ENCODE measurements at regions not wholly inside any gene's neighbourhood (a gene's known extent, or its start where the extent isn't known, plus 50 kb on each side); places are given as distances from the start of the nearest gene placed in this dataset.

DNA sequence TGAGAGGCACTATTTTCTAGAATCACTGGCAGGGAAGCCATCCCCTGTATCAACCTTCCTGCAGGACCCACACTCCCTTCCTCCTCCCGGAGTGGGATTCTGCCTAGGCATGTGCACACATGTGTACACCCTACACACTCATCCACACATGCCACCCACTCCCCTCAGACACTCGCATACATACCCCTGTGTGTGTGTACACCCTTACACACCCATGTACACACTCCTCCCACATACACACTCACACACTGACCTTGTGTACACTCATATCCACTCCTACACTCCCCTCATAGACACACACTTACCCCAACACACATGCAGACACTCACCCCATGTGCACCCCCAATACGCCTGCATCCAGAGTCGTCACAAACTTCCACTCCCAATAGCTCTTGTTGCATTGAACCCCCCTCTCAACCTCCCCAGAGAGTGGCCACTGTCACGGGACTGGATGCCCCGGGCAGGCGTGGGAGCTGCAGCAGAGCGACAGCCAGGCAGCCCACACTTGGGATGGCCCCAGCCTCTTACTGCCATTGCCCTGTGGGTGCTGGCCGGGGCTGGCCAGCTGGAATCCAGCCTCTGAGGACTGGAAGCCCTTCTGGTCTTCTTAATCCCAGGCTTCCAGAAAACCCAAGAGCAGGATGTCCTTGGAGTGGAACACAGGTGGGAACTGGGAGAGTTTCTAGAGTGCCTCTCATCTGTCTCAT lies 251.0 kb downstream of the LOXHD1 start:
- H3K27ac Mint-ChIP-seq: no peak overlapping the region
- H3K9me3 ChIP-seq (ENCODE audit: control insufficient read depth in 1 of 2, insufficient read depth in 1 of 2, low read length in 2 of 2): peaks cover 0 to 4% of the 10 kb centered on the region in 2 experiments
- no peak for TF ChIP-seq CTCF (IDR thresholded peaks at IDR 0.05)
- no peaks in the 10 kb centered on the region for H3K4me1 Mint-ChIP-seq (ENCODE audit: low read depth)
- H3K36me3 ChIP-seq (ENCODE audit: insufficient read depth, low read length): no peaks in the 10 kb centered on the region
- intact Hi-C loops (cut with DNase I, micrococcal nuclease): no loop called here
- DNase-seq (no peak), ATAC-seq (ENCODE audit: poor library complexity) (no peak)
- H3K9me3 Mint-ChIP-seq: no peaks in the 10 kb centered on the region
- POLR2A ChIA-PET: no interaction called here
- no peaks in the 10 kb centered on the region for H3K4me1 ChIP-seq (ENCODE audit: insufficient read depth, low read length)
- H3K4me3 Mint-ChIP-seq: no peak overlapping the region
- no peaks in the 10 kb centered on the region for H3K36me3 Mint-ChIP-seq (ENCODE audit: low read depth)
- no peak overlapping the region for H3K27ac ChIP-seq (ENCODE audit: low read depth in 1 of 2, low read length in 2 of 2)
- CTCF ChIA-PET: no interaction called here
- H3K27me3 Mint-ChIP-seq: no peaks in the 10 kb centered on the region
- H3K4me3 ChIP-seq (ENCODE audit: low read length): no peak overlapping the region
- H3K27me3 ChIP-seq (ENCODE audit: control insufficient read depth in 1 of 2, insufficient read depth in 2 of 2, low read length in 2 of 2): no peaks in the 10 kb centered on the region

GRCh38 chr18:46406539-46406932 lies 250.5 kb downstream of the LOXHD1 start:
- intact Hi-C loops (cut with DNase I, micrococcal nuclease): no loop called here
- DNase-seq: no peak
- ChIA-PET POLR2A (no interaction called here), CTCF (no interaction called here)
- Histone ChIP-seq H3K4me1 (ENCODE audit: insufficient read depth, low read length) (no peaks in the 10 kb centered on the region), H3K9me3 (ENCODE audit: control insufficient read depth in 1 of 2, insufficient read depth in 1 of 2, low read length in 2 of 2) (peaks cover 0 to 4% of the 10 kb centered on the region in 2 experiments), H3K27ac (ENCODE audit: low read depth in 1 of 2, low read length in 2 of 2) (no peak overlapping the region), H3K36me3 (ENCODE audit: insufficient read depth, low read length) (no peaks in the 10 kb centered on the region), H3K4me3 (ENCODE audit: low read length) (no peak overlapping the region), H3K27me3 (ENCODE audit: control insufficient read depth in 1 of 2, insufficient read depth in 2 of 2, low read length in 2 of 2) (no peaks in the 10 kb centered on the region)
- ATAC-seq (ENCODE audit: poor library complexity): no peak
- no peak for TF ChIP-seq CTCF (IDR thresholded peaks at IDR 0.05)
- Mint-ChIP-seq H3K27ac (no peak overlapping the region), H3K4me3 (no peak overlapping the region), H3K9me3 (no peaks in the 10 kb centered on the region), H3K27me3 (no peaks in the 10 kb centered on the region), H3K36me3 (ENCODE audit: low read depth) (no peaks in the 10 kb centered on the region), H3K4me1 (ENCODE audit: low read depth) (no peaks in the 10 kb centered on the region)

DNA sequence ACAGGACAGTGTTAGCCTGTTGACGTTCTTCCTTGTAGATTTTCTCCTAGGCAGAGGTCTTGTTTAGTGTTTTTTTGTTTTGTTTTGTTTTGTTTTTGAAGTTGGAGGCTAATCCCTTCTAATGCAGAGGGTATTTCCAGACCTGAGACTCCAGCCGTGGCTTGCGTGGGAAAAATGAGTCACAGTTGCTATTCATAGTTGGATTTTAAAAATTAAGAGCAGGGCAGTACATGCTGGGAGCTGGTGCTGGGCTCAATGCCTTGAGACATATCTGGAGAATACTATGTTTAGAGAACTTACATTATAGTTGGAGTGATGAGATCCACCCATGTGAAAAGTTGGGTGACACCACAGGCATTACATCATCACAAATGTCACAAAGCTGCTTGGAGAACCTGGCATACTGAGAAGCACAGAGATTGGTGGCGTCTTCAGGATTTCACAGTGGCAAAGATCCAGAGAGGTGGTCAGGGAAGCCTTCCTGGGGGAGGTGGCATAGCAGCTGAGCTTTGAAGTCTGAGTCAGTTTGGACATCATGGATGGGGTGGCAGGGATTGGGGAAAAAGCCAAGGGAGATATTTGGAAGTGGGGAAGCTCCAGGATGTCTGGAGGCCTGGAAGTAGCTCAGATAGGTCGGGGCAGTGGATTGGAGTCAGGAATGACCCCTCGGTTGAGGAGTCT lies 249.4 kb downstream of the LOXHD1 start:
- POLR2A ChIA-PET: no interaction called here
- H3K4me1 Mint-ChIP-seq (ENCODE audit: low read depth): no peaks in the 10 kb centered on the region
- intact Hi-C loops (cut with DNase I, micrococcal nuclease): no loop called here

More for the DNA sequence above, 249.4 kb downstream of the LOXHD1 start:
- H3K36me3 Mint-ChIP-seq (ENCODE audit: low read depth): no peaks in the 10 kb centered on the region
- H3K4me3 Mint-ChIP-seq: no peak overlapping the region
- DNase-seq: no peak
- H3K4me1 ChIP-seq (ENCODE audit: insufficient read depth, low read length): no peaks in the 10 kb centered on the region
- H3K9me3 Mint-ChIP-seq: no peaks in the 10 kb centered on the region
- peaks cover 0 to 4% of the 10 kb centered on the region in 2 experiments for H3K9me3 ChIP-seq (ENCODE audit: control insufficient read depth in 1 of 2, insufficient read depth in 1 of 2, low read length in 2 of 2)
- no peaks in the 10 kb centered on the region for H3K27me3 Mint-ChIP-seq
- TF ChIP-seq CTCF (IDR thresholded peaks at IDR 0.05): no peak
- CTCF ChIA-PET: no interaction called here
- H3K27ac ChIP-seq (ENCODE audit: low read depth in 1 of 2, low read length in 2 of 2): no peak overlapping the region
- no peaks in the 10 kb centered on the region for H3K36me3 ChIP-seq (ENCODE audit: insufficient read depth, low read length)
- no peak overlapping the region for H3K27ac Mint-ChIP-seq
- no peak overlapping the region for H3K4me3 ChIP-seq (ENCODE audit: low read length)
- ATAC-seq (ENCODE audit: poor library complexity): no peak
- no peaks in the 10 kb centered on the region for H3K27me3 ChIP-seq (ENCODE audit: control insufficient read depth in 1 of 2, insufficient read depth in 2 of 2, low read length in 2 of 2)

All from CD4-positive, alpha-beta T cell (primary cell).